PC-3 (cell line): ENCODE measurements at regions not wholly inside any gene's neighbourhood (a gene's known extent, or its start where the extent isn't known, plus 50 kb on each side); places are given as distances from the start of the nearest gene placed in this dataset.

Experiments used
- ATAC-seq: fragments of 200-7000 bp; cut with Tn5 transposase; 2 replicates; pipeline ENCODE4 v1.9.1; 2020; ENCODE audit warnings: mild to moderate bottlenecking, moderate library complexity
- BruUV-seq: library from RNA; stranded (reverse); fragments of 400-500 nt; replicated peaks from 2 replicates; lab custom pipeline; 2021; lab: Mats Ljungman, UMichigan
- CTCF ChIA-PET: fragments of 300-600 bp; sonication (Branson Sonifier 250); formaldehyde crosslinking; loops from one replicate; lab custom pipeline; 2022; ENCODE audit warnings: antibody characterized with exemption; lab: Charles Lee
- POLR2A ChIA-PET: fragments of 300-600 bp; sonication (Branson Sonifier 250); formaldehyde crosslinking; loops from one replicate; lab custom pipeline; 2022; ENCODE audit warnings: antibody characterized with exemption; ENCODE audit not compliant: unreplicated experiment; lab: Charles Lee
- DNase-seq: peaks from one replicate; pipeline ENCODE4 v3.0.0-alpha.2; 2015
- H2AFZ ChIP-seq: fragments of 300-600 bp; sonication (generic); 2 replicates; pipeline ENCODE4 v1.6.0; 2016; ENCODE audit warnings: antibody characterized with exemption, low read length
- H3F3A ChIP-seq: fragments of 300-600 bp; sonication (generic); one replicate; pipeline ENCODE4 v1.6.0; 2017; ENCODE audit warnings: antibody characterized with exemption, low read length, control low read depth, mild to moderate bottlenecking; ENCODE audit not compliant: unreplicated experiment
- H3K27ac ChIP-seq: fragments of 300-600 bp; sonication (generic); 2 replicates; pipeline ENCODE4 v1.5.1; 2016; ENCODE audit warnings: mild to moderate bottlenecking, low read length
- H3K27me3 ChIP-seq: fragments of 300-600 bp; sonication (generic); 2 replicates; pipeline ENCODE4 v1.6.1; 2016; ENCODE audit warnings: low read length, mixed read lengths
- H3K36me3 ChIP-seq: fragments of 300-600 bp; sonication (generic); 2 replicates; pipeline ENCODE4 v1.6.1; 2016; ENCODE audit warnings: low read depth, mixed run types, low read length, mixed read lengths
- H3K4me1 ChIP-seq: fragments of 300-600 bp; sonication (generic); 2 replicates; pipeline ENCODE4 v1.5.1; 2016; ENCODE audit warnings: low read length; ENCODE audit not compliant: insufficient read depth
- H3K4me2 ChIP-seq: fragments of 300-600 bp; sonication (generic); 2 replicates; pipeline ENCODE4 v1.6.0; 2016; ENCODE audit warnings: low read length
- H3K4me3 ChIP-seq: fragments of 300-600 bp; sonication (generic); 2 replicates; pipeline ENCODE4 v1.5.1; 2016; ENCODE audit warnings: mild to moderate bottlenecking, low read length, mixed read lengths
- H3K79me2 ChIP-seq: fragments of 300-600 bp; sonication (generic); 2 replicates; pipeline ENCODE4 v1.6.1; 2017; ENCODE audit warnings: low read length, mixed read lengths
- H3K9ac ChIP-seq: fragments of 300-600 bp; sonication (generic); 2 replicates; pipeline ENCODE4 v1.6.0; 2016; ENCODE audit warnings: mild to moderate bottlenecking, low read length
- H3K9me2 ChIP-seq: fragments of 300-600 bp; sonication (generic); replicated peaks from 2 replicates; pipeline ENCODE4 v1.6.1; 2016; ENCODE audit warnings: mixed run types, low read length, mixed read lengths
- H3K9me3 ChIP-seq: fragments of 300-600 bp; sonication (generic); 2 replicates; pipeline ENCODE4 v1.6.1; 2016; ENCODE audit warnings: low read length, mixed read lengths
- H4K20me1 ChIP-seq: fragments of 300-600 bp; sonication (generic); 2 replicates; pipeline ENCODE4 v1.6.1; 2016; ENCODE audit warnings: low read length, mixed read lengths
- CTCF ChIP-seq: fragments of 300-600 bp; sonication (generic); conservative IDR thresholded peaks from 2 replicates; pipeline ENCODE4 v1.5.1; 2017; ENCODE audit warnings: antibody characterized with exemption, low read depth, mild to moderate bottlenecking, low read length
- EZH2 ChIP-seq: fragments of 300-600 bp; sonication (generic); IDR thresholded peaks from one replicate; pipeline ENCODE4 v1.6.1; 2017; ENCODE audit warnings: antibody characterized with exemption, mild to moderate bottlenecking, low read length; ENCODE audit not compliant: unreplicated experiment
- EZH2phosphoT487 ChIP-seq: fragments of 300-600 bp; sonication (generic); IDR thresholded peaks from 2 replicates; pipeline ENCODE4 v1.6.1; 2018; ENCODE audit warnings: mild to moderate bottlenecking, antibody characterized with exemption, low read length, borderline replicate concordance
- intact Hi-C: fragments of 100-400 bp; cut with micrococcal nuclease; formaldehyde crosslinking; loops from 2 replicates; pipeline ENCODE4 v1.9.0; 2023

GRCh38 chr22:27011717-27012116 is 354.3 kb downstream of the MIAT start:
- no peak overlapping the region for H3K4me2 ChIP-seq
- BruUV-seq = no TSS peak
- TF ChIP-seq CTCF (no peak), EZH2 (no peak), EZH2phosphoT487 (no peak)
- no peak overlapping the region for H3K4me3 ChIP-seq
- H2AFZ ChIP-seq = no peak overlapping the region
- no peaks in the 10 kb centered on the region for H4K20me1 ChIP-seq
- no peaks in the 10 kb centered on the region for H3K27me3 ChIP-seq
- no peaks in the 10 kb centered on the region for H3K79me2 ChIP-seq
- H3F3A ChIP-seq = no peaks in the 10 kb centered on the region
- H3K9ac ChIP-seq = no peak overlapping the region
- ChIA-PET POLR2A (no interaction called here), CTCF (no interaction called here)
- no peak overlapping the region for H3K27ac ChIP-seq
- ATAC-seq (no peak), DNase-seq (no peak)
- no peaks in the 10 kb centered on the region for H3K4me1 ChIP-seq
- intact Hi-C loops = no loop called here
- no peaks in the 10 kb centered on the region for H3K9me2 ChIP-seq
- no peaks in the 10 kb centered on the region for H3K9me3 ChIP-seq
- H3K36me3 ChIP-seq = no peaks in the 10 kb centered on the region

GRCh38 chr22:27019827-27020226 is 362.4 kb downstream of the MIAT start:
- CTCF ChIA-PET = no interaction called here
- no peak for DNase-seq

More at GRCh38 chr22:27019827-27020226, 362.4 kb downstream of the MIAT start:
- no peak overlapping the region for H3K27ac ChIP-seq
- 0 out of 2 replicates have a peak, but pooled peaks cover 3% of the 10 kb centered on the region for H3K27me3 ChIP-seq
- intact Hi-C loops = no loop called here
- H3K79me2 ChIP-seq = no peaks in the 10 kb centered on the region
- no peaks in the 10 kb centered on the region for H3K9me3 ChIP-seq
- no peak overlapping the region for H3K9ac ChIP-seq
- H3K4me2 ChIP-seq = no peak overlapping the region
- H3F3A ChIP-seq = no peaks in the 10 kb centered on the region
- H3K4me1 ChIP-seq = no peaks in the 10 kb centered on the region
- BruUV-seq = no TSS peak
- H3K4me3 ChIP-seq = no peak overlapping the region
- no peak for ATAC-seq
- POLR2A ChIA-PET = no interaction called here
- no peaks in the 10 kb centered on the region for H4K20me1 ChIP-seq
- no peak for TF ChIP-seq CTCF
- no peak for TF ChIP-seq EZH2
- no peak for TF ChIP-seq EZH2phosphoT487
- H3K9me2 ChIP-seq = no peaks in the 10 kb centered on the region
- no peak overlapping the region for H2AFZ ChIP-seq
- no peaks in the 10 kb centered on the region for H3K36me3 ChIP-seq
